ENCODE measurements at regions not wholly inside any gene's neighbourhood (a gene's known extent, or its start where the extent isn't known, plus 50 kb on each side); places are given as distances from the start of the nearest gene placed in this dataset.

DNA sequence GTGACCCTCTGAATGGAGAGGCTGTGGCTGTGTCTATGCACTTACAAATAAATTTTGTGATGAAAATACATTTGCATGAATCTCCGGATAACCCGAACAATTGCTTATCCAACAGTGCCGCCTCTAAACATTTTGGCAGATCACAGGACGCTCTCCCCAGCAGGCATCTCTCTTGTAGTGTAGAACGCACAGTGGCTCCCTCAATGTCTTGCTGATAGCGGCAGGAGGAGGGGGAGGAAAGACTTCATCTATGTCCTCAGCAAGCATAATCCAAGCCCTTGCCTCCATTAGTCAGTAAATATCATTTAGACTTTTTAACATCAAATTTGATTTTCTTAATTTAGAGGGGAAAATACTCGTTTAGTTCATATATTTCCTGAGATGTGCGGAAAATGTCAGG lies 318.1 kb upstream of the IGF1R start:
- TF ChIP-seq, protein P1, sequence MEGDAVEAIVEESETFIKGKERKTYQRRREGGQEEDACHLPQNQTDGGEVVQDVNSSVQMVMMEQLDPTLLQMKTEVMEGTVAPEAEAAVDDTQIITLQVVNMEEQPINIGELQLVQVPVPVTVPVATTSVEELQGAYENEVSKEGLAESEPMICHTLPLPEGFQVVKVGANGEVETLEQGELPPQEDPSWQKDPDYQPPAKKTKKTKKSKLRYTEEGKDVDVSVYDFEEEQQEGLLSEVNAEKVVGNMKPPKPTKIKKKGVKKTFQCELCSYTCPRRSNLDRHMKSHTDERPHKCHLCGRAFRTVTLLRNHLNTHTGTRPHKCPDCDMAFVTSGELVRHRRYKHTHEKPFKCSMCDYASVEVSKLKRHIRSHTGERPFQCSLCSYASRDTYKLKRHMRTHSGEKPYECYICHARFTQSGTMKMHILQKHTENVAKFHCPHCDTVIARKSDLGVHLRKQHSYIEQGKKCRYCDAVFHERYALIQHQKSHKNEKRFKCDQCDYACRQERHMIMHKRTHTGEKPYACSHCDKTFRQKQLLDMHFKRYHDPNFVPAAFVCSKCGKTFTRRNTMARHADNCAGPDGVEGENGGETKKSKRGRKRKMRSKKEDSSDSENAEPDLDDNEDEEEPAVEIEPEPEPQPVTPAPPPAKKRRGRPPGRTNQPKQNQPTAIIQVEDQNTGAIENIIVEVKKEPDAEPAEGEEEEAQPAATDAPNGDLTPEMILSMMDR (IDR thresholded peaks at IDR 0.05) = no peak
- TF ChIP-seq POLR2A (IDR thresholded peaks at IDR 0.05) = no peak
- no peak for TF ChIP-seq POLR2AphosphoS5 (IDR thresholded peaks at IDR 0.05)

Measured in sigmoid colon (tissue), 4 donors.